GM23338 (cell line): ENCODE measurements at regions not wholly inside any gene's neighbourhood (a gene's known extent, or its start where the extent isn't known, plus 50 kb on each side); places are given as distances from the start of the nearest gene placed in this dataset.

Experiments used
- ATAC-seq: fragments of 200-7000 bp; cut with Tn5 transposase; 3 replicates; pipeline ENCODE4 v1.9.1; 2020
- DNase-seq: peaks from one replicate; pipeline ENCODE4 v3.0.0-alpha.2; 2015; ENCODE audit warnings: low spot score
- H2AFZ ChIP-seq: fragments of 200-600 bp; sonication (generic); 2 replicates; pipeline ENCODE4 v1.8.0; 2016; ENCODE audit warnings: antibody characterized with exemption, mild to moderate bottlenecking, moderate library complexity
- H3F3A ChIP-seq: fragments of 200-600 bp; sonication (generic); replicated peaks from 2 replicates; pipeline ENCODE4 v1.8.0; 2017; ENCODE audit warnings: antibody characterized with exemption, mixed run types, low read depth
- H3K27ac ChIP-seq: fragments of 200-600 bp; sonication (generic); 2 replicates; pipeline ENCODE4 v1.6.1; 2016; ENCODE audit warnings: low read depth
- H3K27me3 ChIP-seq: fragments of 200-600 bp; sonication (generic); 2 replicates; pipeline ENCODE4 v1.8.0; 2016; ENCODE audit warnings: mild to moderate bottlenecking, mixed run types, moderate library complexity; ENCODE audit not compliant: insufficient read depth
- H3K36me3 ChIP-seq: fragments of 200-600 bp; sonication (generic); 2 replicates; pipeline ENCODE4 v1.8.0; 2016; ENCODE audit warnings: mild to moderate bottlenecking; ENCODE audit not compliant: insufficient read depth
- H3K4me1 ChIP-seq: fragments of 200-600 bp; sonication (generic); 2 replicates; pipeline ENCODE4 v1.8.0; 2016; ENCODE audit warnings: mild to moderate bottlenecking, moderate library complexity; ENCODE audit not compliant: insufficient read depth
- H3K4me2 ChIP-seq: fragments of 200-600 bp; sonication (generic); 2 replicates; pipeline ENCODE4 v1.7.1; 2017; ENCODE audit warnings: mixed run types
- H3K4me3 ChIP-seq: fragments of 200-600 bp; sonication (generic); 2 replicates; pipeline ENCODE4 v1.6.1; 2016; ENCODE audit warnings: mixed run types
- H3K79me2 ChIP-seq: fragments of 200-600 bp; sonication (generic); replicated peaks from 2 replicates; pipeline ENCODE4 v1.8.0; 2017; ENCODE audit warnings: mild to moderate bottlenecking; ENCODE audit not compliant: insufficient read depth
- H3K9me2 ChIP-seq: fragments of 200-600 bp; sonication (generic); 2 replicates; pipeline ENCODE4 v1.8.0; 2017; ENCODE audit not compliant: insufficient read depth
- H4K20me1 ChIP-seq: fragments of 200-600 bp; sonication (generic); replicated peaks from 2 replicates; pipeline ENCODE4 v1.8.0; 2017; ENCODE audit warnings: mild to moderate bottlenecking; ENCODE audit not compliant: insufficient read depth
- H3K27ac Mint-ChIP-seq: 2 replicates; pipeline ENCODE4 v1.8.0; 2020; ENCODE audit warnings: inconsistent platforms, mild to moderate bottlenecking, moderate library complexity, mixed read lengths
- H3K27me3 Mint-ChIP-seq: 3 replicates; pipeline ENCODE4 v1.8.0; 2022; ENCODE audit warnings: low read depth, mild to moderate bottlenecking, moderate library complexity, mixed read lengths, inconsistent platforms; ENCODE audit not compliant: insufficient read depth, poor library complexity
- H3K36me3 Mint-ChIP-seq: 3 replicates; pipeline ENCODE4 v1.8.0; 2021; ENCODE audit warnings: low read depth, mild to moderate bottlenecking, inconsistent platforms, moderate library complexity, mixed read lengths
- H3K4me1 Mint-ChIP-seq: 3 replicates; pipeline ENCODE4 v1.8.0; 2020; ENCODE audit warnings: mild to moderate bottlenecking, inconsistent platforms, mixed read lengths
- H3K4me3 Mint-ChIP-seq: 3 replicates; pipeline ENCODE4 v1.8.0; 2021; ENCODE audit warnings: moderate library complexity, mild to moderate bottlenecking, inconsistent platforms, mixed read lengths
- H3K9me3 Mint-ChIP-seq: 3 replicates; pipeline ENCODE4 v1.8.0; 2020; ENCODE audit warnings: moderate library complexity, mild to moderate bottlenecking, inconsistent platforms, mixed read lengths
- CREB1 ChIP-seq: fragments of 250-450 bp; sonication (Bioruptor Pico); IDR thresholded peaks from 2 replicates; pipeline ENCODE4 v1.5.0; 2020; ENCODE audit warnings: low read depth, mild to moderate bottlenecking, moderate library complexity
- EZH2 ChIP-seq: fragments of 200-600 bp; sonication (generic); IDR thresholded peaks from one replicate; pipeline ENCODE4 v1.8.0; 2017; ENCODE audit warnings: antibody characterized with exemption, mild to moderate bottlenecking, low read depth; ENCODE audit not compliant: unreplicated experiment
- EZH2phosphoT487 ChIP-seq: fragments of 200-600 bp; sonication (generic); IDR thresholded peaks from one replicate; pipeline ENCODE4 v1.8.1; 2018; ENCODE audit warnings: antibody characterized with exemption; ENCODE audit not compliant: unreplicated experiment
- JUNB ChIP-seq: IDR thresholded peaks from one replicate; pipeline ENCODE4 v1.6.1; 2016; ENCODE audit warnings: antibody characterized with exemption; ENCODE audit not compliant: unreplicated experiment
- NANOG ChIP-seq: IDR thresholded peaks from 2 replicates; pipeline ENCODE4 v1.6.1; 2016; ENCODE audit warnings: antibody characterized with exemption, borderline replicate concordance
- POLR2AphosphoS5 ChIP-seq: IDR thresholded peaks from 2 replicates; pipeline ENCODE4 v1.6.1; 2016; ENCODE audit warnings: antibody characterized with exemption, low read depth
- STAT1 ChIP-seq: IDR thresholded peaks from one replicate; pipeline ENCODE4 v1.6.1; 2016; ENCODE audit warnings: antibody characterized with exemption; ENCODE audit not compliant: unreplicated experiment
- ZNF114 ChIP-seq: fragments of 250-450 bp; sonication (Bioruptor Pico); IDR thresholded peaks from 2 replicates; pipeline ENCODE4 v1.5.0; 2020; ENCODE audit warnings: mild to moderate bottlenecking, moderate library complexity
- ZNF331 ChIP-seq: fragments of 250-450 bp; sonication (Bioruptor Pico); IDR thresholded peaks from 2 replicates; pipeline ENCODE4 v1.5.0; 2020; ENCODE audit warnings: low read depth, mild to moderate bottlenecking, moderate library complexity
- TF ChIP-seq, protein P1 (sequence below): fragments of 250-450 bp; sonication (Bioruptor Pico); IDR thresholded peaks from 2 replicates; pipeline ENCODE4 v1.5.0; 2020; ENCODE audit warnings: mild to moderate bottlenecking, moderate library complexity
- TF ChIP-seq, protein P2 (sequence below), 2 experiments: fragments of 200-600 bp in 1 of 2; sonication (generic) in 1 of 2; conservative IDR thresholded peaks; 2 replicates each; pipeline versions ENCODE4 v1.5.1 to v1.6.1; 2016 to 2017; ENCODE audit warnings: antibody characterized with exemption in 2 of 2, low read depth in 2 of 2, mild to moderate bottlenecking in 2 of 2, moderate library complexity in 1 of 2
- TF ChIP-seq, protein P3 (sequence below): IDR thresholded peaks from one replicate; pipeline ENCODE4 v1.6.1; 2018; ENCODE audit warnings: antibody characterized with exemption; ENCODE audit not compliant: unreplicated experiment
- TF ChIP-seq, protein P4 (sequence below): IDR thresholded peaks from 2 replicates; pipeline ENCODE4 v1.6.1; 2016; ENCODE audit warnings: antibody characterized with exemption

DNA sequence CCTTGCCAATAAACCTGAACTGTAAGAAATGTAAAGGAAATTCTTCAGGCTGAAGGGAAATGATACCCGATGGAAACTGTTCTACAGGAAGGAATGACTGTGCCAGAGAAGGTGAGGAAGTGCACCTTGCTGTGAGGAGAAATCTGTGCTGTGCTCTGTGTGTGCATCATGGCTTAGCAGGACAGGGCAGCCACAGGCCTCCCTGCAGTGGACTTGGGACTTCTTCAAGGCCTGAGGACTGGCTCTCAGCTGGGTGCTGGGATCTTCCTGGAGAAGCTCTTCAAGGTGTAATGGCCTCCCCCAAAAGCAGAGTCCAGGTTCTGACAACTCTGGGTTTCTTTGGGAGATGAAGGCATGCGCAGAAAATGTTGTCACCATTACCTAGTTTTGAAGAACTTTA lies 145.1 kb downstream of the UQCRFS1 start:
- Mint-ChIP-seq H3K4me1 (peaks cover 16% of the 10 kb centered on the region), H3K4me3 (no peak overlapping the region)
- no peak for DNase-seq

More for the DNA sequence above, 145.1 kb downstream of the UQCRFS1 start:
- Histone ChIP-seq H3K4me3 (no peak overlapping the region), H3K9me2 (no peaks in the 10 kb centered on the region), H3K79me2 (no peaks in the 10 kb centered on the region), H3K4me2 (no peak overlapping the region), H3K4me1 (peaks cover 3% of the 10 kb centered on the region), H4K20me1 (no peaks in the 10 kb centered on the region), H3K27me3 (no peaks in the 10 kb centered on the region), H3K36me3 (no peaks in the 10 kb centered on the region), H2AFZ (no peak overlapping the region), H3F3A (no peaks in the 10 kb centered on the region), H3K27ac (no peak overlapping the region)
- Mint-ChIP-seq H3K9me3 (no peaks in the 10 kb centered on the region; the same call in 2 of the 3 replicates), H3K27me3 (peaks cover 6% of the 10 kb centered on the region), H3K27ac (no peak overlapping the region), H3K36me3 (no peaks in the 10 kb centered on the region)
- TF ChIP-seq POLR2AphosphoS5, result no peak
- TF ChIP-seq JUNB, result no peak
- TF ChIP-seq CREB1 (CRISPR knock-in tag), result no peak
- no peak for TF ChIP-seq STAT1
- TF ChIP-seq, protein P1, sequence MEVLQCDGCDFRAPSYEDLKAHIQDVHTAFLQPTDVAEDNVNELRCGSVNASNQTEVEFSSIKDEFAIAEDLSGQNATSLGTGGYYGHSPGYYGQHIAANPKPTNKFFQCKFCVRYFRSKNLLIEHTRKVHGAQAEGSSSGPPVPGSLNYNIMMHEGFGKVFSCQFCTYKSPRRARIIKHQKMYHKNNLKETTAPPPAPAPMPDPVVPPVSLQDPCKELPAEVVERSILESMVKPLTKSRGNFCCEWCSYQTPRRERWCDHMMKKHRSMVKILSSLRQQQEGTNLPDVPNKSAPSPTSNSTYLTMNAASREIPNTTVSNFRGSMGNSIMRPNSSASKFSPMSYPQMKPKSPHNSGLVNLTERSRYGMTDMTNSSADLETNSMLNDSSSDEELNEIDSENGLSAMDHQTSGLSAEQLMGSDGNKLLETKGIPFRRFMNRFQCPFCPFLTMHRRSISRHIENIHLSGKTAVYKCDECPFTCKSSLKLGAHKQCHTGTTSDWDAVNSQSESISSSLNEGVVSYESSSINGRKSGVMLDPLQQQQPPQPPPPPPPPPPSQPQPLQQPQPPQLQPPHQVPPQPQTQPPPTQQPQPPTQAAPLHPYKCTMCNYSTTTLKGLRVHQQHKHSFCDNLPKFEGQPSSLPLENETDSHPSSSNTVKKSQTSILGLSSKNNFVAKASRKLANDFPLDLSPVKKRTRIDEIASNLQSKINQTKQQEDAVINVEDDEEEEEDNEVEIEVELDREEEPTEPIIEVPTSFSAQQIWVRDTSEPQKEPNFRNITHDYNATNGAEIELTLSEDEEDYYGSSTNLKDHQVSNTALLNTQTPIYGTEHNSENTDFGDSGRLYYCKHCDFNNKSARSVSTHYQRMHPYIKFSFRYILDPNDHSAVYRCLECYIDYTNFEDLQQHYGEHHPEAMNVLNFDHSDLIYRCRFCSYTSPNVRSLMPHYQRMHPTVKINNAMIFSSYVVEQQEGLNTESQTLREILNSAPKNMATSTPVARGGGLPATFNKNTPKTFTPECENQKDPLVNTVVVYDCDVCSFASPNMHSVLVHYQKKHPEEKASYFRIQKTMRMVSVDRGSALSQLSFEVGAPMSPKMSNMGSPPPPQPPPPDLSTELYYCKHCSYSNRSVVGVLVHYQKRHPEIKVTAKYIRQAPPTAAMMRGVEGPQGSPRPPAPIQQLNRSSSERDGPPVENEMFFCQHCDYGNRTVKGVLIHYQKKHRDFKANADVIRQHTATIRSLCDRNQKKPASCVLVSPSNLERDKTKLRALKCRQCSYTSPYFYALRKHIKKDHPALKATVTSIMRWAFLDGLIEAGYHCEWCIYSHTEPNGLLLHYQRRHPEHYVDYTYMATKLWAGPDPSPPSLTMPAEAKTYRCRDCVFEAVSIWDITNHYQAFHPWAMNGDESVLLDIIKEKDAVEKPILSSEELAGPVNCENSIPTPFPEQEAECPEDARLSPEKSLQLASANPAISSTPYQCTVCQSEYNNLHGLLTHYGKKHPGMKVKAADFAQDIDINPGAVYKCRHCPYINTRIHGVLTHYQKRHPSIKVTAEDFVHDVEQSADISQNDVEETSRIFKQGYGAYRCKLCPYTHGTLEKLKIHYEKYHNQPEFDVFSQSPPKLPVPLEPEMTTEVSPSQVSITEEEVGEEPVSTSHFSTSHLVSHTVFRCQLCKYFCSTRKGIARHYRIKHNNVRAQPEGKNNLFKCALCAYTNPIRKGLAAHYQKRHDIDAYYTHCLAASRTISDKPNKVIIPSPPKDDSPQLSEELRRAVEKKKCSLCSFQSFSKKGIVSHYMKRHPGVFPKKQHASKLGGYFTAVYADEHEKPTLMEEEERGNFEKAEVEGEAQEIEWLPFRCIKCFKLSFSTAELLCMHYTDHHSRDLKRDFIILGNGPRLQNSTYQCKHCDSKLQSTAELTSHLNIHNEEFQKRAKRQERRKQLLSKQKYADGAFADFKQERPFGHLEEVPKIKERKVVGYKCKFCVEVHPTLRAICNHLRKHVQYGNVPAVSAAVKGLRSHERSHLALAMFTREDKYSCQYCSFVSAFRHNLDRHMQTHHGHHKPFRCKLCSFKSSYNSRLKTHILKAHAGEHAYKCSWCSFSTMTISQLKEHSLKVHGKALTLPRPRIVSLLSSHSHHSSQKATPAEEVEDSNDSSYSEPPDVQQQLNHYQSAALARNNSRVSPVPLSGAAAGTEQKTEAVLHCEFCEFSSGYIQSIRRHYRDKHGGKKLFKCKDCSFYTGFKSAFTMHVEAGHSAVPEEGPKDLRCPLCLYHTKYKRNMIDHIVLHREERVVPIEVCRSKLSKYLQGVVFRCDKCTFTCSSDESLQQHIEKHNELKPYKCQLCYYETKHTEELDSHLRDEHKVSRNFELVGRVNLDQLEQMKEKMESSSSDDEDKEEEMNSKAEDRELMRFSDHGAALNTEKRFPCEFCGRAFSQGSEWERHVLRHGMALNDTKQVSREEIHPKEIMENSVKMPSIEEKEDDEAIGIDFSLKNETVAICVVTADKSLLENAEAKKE (CRISPR knock-in tag), result no peak
- TF ChIP-seq, protein P2, sequence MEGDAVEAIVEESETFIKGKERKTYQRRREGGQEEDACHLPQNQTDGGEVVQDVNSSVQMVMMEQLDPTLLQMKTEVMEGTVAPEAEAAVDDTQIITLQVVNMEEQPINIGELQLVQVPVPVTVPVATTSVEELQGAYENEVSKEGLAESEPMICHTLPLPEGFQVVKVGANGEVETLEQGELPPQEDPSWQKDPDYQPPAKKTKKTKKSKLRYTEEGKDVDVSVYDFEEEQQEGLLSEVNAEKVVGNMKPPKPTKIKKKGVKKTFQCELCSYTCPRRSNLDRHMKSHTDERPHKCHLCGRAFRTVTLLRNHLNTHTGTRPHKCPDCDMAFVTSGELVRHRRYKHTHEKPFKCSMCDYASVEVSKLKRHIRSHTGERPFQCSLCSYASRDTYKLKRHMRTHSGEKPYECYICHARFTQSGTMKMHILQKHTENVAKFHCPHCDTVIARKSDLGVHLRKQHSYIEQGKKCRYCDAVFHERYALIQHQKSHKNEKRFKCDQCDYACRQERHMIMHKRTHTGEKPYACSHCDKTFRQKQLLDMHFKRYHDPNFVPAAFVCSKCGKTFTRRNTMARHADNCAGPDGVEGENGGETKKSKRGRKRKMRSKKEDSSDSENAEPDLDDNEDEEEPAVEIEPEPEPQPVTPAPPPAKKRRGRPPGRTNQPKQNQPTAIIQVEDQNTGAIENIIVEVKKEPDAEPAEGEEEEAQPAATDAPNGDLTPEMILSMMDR (conservative IDR thresholded peaks at IDR 0.05; ENCODE audit: low read depth in 2 of 2), result no peak
- no peak for TF ChIP-seq EZH2phosphoT487
- no peak for TF ChIP-seq ZNF114 (CRISPR knock-in tag)
- TF ChIP-seq EZH2, result no peak
- TF ChIP-seq, protein P3, sequence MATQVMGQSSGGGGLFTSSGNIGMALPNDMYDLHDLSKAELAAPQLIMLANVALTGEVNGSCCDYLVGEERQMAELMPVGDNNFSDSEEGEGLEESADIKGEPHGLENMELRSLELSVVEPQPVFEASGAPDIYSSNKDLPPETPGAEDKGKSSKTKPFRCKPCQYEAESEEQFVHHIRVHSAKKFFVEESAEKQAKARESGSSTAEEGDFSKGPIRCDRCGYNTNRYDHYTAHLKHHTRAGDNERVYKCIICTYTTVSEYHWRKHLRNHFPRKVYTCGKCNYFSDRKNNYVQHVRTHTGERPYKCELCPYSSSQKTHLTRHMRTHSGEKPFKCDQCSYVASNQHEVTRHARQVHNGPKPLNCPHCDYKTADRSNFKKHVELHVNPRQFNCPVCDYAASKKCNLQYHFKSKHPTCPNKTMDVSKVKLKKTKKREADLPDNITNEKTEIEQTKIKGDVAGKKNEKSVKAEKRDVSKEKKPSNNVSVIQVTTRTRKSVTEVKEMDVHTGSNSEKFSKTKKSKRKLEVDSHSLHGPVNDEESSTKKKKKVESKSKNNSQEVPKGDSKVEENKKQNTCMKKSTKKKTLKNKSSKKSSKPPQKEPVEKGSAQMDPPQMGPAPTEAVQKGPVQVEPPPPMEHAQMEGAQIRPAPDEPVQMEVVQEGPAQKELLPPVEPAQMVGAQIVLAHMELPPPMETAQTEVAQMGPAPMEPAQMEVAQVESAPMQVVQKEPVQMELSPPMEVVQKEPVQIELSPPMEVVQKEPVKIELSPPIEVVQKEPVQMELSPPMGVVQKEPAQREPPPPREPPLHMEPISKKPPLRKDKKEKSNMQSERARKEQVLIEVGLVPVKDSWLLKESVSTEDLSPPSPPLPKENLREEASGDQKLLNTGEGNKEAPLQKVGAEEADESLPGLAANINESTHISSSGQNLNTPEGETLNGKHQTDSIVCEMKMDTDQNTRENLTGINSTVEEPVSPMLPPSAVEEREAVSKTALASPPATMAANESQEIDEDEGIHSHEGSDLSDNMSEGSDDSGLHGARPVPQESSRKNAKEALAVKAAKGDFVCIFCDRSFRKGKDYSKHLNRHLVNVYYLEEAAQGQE, result no peak
- no peak for TF ChIP-seq ZNF331
- no peak for TF ChIP-seq NANOG
- TF ChIP-seq, protein P4, sequence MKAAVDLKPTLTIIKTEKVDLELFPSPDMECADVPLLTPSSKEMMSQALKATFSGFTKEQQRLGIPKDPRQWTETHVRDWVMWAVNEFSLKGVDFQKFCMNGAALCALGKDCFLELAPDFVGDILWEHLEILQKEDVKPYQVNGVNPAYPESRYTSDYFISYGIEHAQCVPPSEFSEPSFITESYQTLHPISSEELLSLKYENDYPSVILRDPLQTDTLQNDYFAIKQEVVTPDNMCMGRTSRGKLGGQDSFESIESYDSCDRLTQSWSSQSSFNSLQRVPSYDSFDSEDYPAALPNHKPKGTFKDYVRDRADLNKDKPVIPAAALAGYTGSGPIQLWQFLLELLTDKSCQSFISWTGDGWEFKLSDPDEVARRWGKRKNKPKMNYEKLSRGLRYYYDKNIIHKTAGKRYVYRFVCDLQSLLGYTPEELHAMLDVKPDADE, result no peak
- ATAC-seq, result no peak
